Mesenchymal stem cell (in vitro differentiated cells and primary cell): ENCODE measurements at regions not wholly inside any gene's neighbourhood (a gene's known extent, or its start where the extent isn't known, plus 50 kb on each side); places are given as distances from the start of the nearest gene placed in this dataset.

Experiments used
- DNase-seq: peaks from one replicate; pipeline ENCODE4 v3.0.0-alpha.2; 2013
- H2AFZ ChIP-seq: one replicate; pipeline ENCODE4 v1.6.1; 2013; ENCODE audit warnings: low read depth, mild to moderate bottlenecking, control low read depth, inconsistent platforms, low read length, moderate library complexity
- H2AK5ac ChIP-seq: 2 replicates; pipeline ENCODE4 v1.6.1; 2013; ENCODE audit warnings: low read length, moderate library complexity, mild to moderate bottlenecking, inconsistent platforms; ENCODE audit not compliant: severe bottlenecking
- H2BK120ac ChIP-seq: one replicate; pipeline ENCODE4 v1.6.1; 2013; ENCODE audit warnings: low read depth, mild to moderate bottlenecking, inconsistent platforms, low read length, moderate library complexity
- H2BK12ac ChIP-seq, 2 experiments: one replicate each; pipeline ENCODE4 v1.6.1; 2013; ENCODE audit warnings: inconsistent platforms in 2 of 2, low read length in 2 of 2, mild to moderate bottlenecking in 2 of 2, moderate library complexity in 2 of 2, control low read depth in 1 of 2
- H2BK15ac ChIP-seq: one replicate; pipeline ENCODE4 v1.6.1; 2013; ENCODE audit warnings: mild to moderate bottlenecking, low read depth, inconsistent platforms; ENCODE audit not compliant: poor library complexity, severe bottlenecking
- H2BK5ac ChIP-seq: 2 replicates; pipeline ENCODE4 v1.6.1; 2013; ENCODE audit warnings: low read depth, mild to moderate bottlenecking, low read length, control low read depth, inconsistent platforms; ENCODE audit not compliant: poor library complexity, severe bottlenecking
- H3K14ac ChIP-seq, 2 experiments: one replicate each; pipeline ENCODE4 v1.6.1; 2013; ENCODE audit warnings: inconsistent platforms in 2 of 2, low read length in 2 of 2, control low read depth in 1 of 2, mild to moderate bottlenecking in 1 of 2, moderate library complexity in 1 of 2
- H3K18ac ChIP-seq, 2 experiments: one replicate each; pipeline ENCODE4 v1.6.1; 2013; ENCODE audit warnings: inconsistent platforms in 2 of 2, low read length in 2 of 2, control low read depth in 1 of 2, low read depth in 1 of 2, mild to moderate bottlenecking in 1 of 2
- H3K23ac ChIP-seq, 2 experiments: one replicate each; pipeline ENCODE4 v1.6.1; 2013; ENCODE audit warnings: inconsistent platforms in 2 of 2, low read length in 2 of 2, mild to moderate bottlenecking in 2 of 2, moderate library complexity in 2 of 2, control low read depth in 1 of 2
- H3K27ac ChIP-seq: 2 replicates; pipeline ENCODE4 v1.5.1; 2013; ENCODE audit warnings: mild to moderate bottlenecking, moderate library complexity, low read length, control low read depth, inconsistent platforms; ENCODE audit not compliant: poor library complexity, severe bottlenecking
- H3K27me3 ChIP-seq, 2 experiments: 2 replicates each; pipeline versions ENCODE4 v1.6.1 to v1.7.0; 2013; ENCODE audit warnings: low read length in 2 of 2, mild to moderate bottlenecking in 2 of 2, moderate library complexity in 2 of 2, control low read depth in 1 of 2, inconsistent platforms in 1 of 2; ENCODE audit not compliant: control insufficient read depth in 1 of 2, insufficient read depth in 1 of 2
- H3K36me3 ChIP-seq, 2 experiments: 2 replicates each; pipeline versions ENCODE4 v1.6.1 to v1.7.0; 2013; ENCODE audit warnings: low read length in 2 of 2, control low read depth in 1 of 2, inconsistent platforms in 1 of 2, low read depth in 1 of 2, mild to moderate bottlenecking in 1 of 2; ENCODE audit not compliant: insufficient read depth in 2 of 2, control insufficient read depth in 1 of 2
- H3K4ac ChIP-seq, 2 experiments: one replicate each; pipeline ENCODE4 v1.6.1; 2013; ENCODE audit warnings: inconsistent platforms in 2 of 2, low read length in 2 of 2, mild to moderate bottlenecking in 2 of 2, moderate library complexity in 2 of 2, control low read depth in 1 of 2, low read depth in 1 of 2
- H3K4me1 ChIP-seq: 2 replicates; pipeline ENCODE4 v1.6.1; 2013; ENCODE audit warnings: low read depth, low read length, control low read depth; ENCODE audit not compliant: control insufficient read depth, insufficient read depth
- H3K4me2 ChIP-seq: 2 replicates; pipeline ENCODE4 v1.6.1; 2013; ENCODE audit warnings: low read length, mild to moderate bottlenecking, inconsistent platforms; ENCODE audit not compliant: poor library complexity, severe bottlenecking
- H3K4me3 ChIP-seq, 2 experiments: 2 replicates each; pipeline versions ENCODE4 v1.5.1 to v1.7.0; 2013; ENCODE audit warnings: low read length in 2 of 2, mild to moderate bottlenecking in 2 of 2, control low read depth in 1 of 2, low read depth in 1 of 2; ENCODE audit not compliant: insufficient read depth in 1 of 2
- H3K79me1 ChIP-seq: replicated peaks from 2 replicates; pipeline ENCODE4 v1.6.1; 2013; ENCODE audit warnings: mild to moderate bottlenecking, control low read depth, low read length, inconsistent platforms; ENCODE audit not compliant: poor library complexity, severe bottlenecking
- H3K9ac ChIP-seq: 2 replicates; pipeline ENCODE4 v1.7.0; 2013; ENCODE audit warnings: mild to moderate bottlenecking, low read length, moderate library complexity
- H3K9me3 ChIP-seq: 2 replicates; pipeline ENCODE4 v1.7.0; 2013; ENCODE audit warnings: mild to moderate bottlenecking, low read length; ENCODE audit not compliant: control insufficient read depth
- H4K8ac ChIP-seq: one replicate; pipeline ENCODE4 v1.6.1; 2013; ENCODE audit warnings: inconsistent platforms, mild to moderate bottlenecking, low read length, moderate library complexity
- H4K91ac ChIP-seq: one replicate; pipeline ENCODE4 v1.6.1; 2013; ENCODE audit warnings: mild to moderate bottlenecking, low read length, inconsistent platforms
- WGBS: methylation state at CpG from one replicate; pipeline ENCODE4 v1.1.7; 2013; ENCODE audit warnings: mixed read lengths; 5-methylcytosine and 5-hydroxymethylcytosine counted together

GRCh38 chr11:29486301-29486700 is 530.5 kb downstream of the KCNA4 start:
- H3K79me1 ChIP-seq: no peaks in the 10 kb centered on the region
- no peak overlapping the region for H4K91ac ChIP-seq
- H3K27ac ChIP-seq: no peak overlapping the region
- no peaks in the 10 kb centered on the region for H3K9me3 ChIP-seq
- no peak overlapping the region for H3K4ac ChIP-seq
- no peak overlapping the region for H2AK5ac ChIP-seq
- no peak overlapping the region for H2BK15ac ChIP-seq
- H3K23ac ChIP-seq: no peak overlapping the region
- DNase-seq: no peak
- no peak overlapping the region for H3K4me2 ChIP-seq
- H3K4me1 ChIP-seq: peaks cover 1% of the 10 kb centered on the region
- no peaks in the 10 kb centered on the region for H3K27me3 ChIP-seq
- H3K18ac ChIP-seq: no peak overlapping the region
- H2BK12ac ChIP-seq: no peak overlapping the region
- no peak overlapping the region for H3K4me3 ChIP-seq
- H3K14ac ChIP-seq: no peak overlapping the region
- no peak overlapping the region for H2AFZ ChIP-seq
- H3K36me3 ChIP-seq: no peaks in the 10 kb centered on the region
- H3K9ac ChIP-seq: no peak overlapping the region
- no peak overlapping the region for H2BK5ac ChIP-seq
- H4K8ac ChIP-seq: no peak overlapping the region
- no peak overlapping the region for H2BK120ac ChIP-seq

DNA sequence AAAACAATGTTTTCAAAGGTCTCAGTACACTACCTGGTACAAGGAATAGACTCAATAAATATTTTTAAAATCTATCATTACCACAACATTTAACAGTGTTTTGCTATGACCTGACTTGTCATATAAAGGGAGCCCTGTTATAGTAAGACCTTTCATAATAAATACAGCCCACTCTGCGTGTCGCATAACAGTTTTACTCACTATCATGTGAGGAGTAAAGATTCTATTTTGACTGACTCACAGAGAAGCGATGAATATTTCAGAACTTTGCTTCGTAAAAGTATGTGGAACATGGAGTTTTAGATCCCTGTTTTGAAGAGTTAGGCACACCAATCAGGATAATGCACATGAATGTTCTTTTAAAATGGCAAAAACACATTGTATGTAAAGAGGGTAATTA is 531.2 kb downstream of the KCNA4 start:
- Histone ChIP-seq H2BK15ac (no peak overlapping the region), H3K4me3 (no peak overlapping the region), H3K18ac (no peak overlapping the region), H3K79me1 (no peaks in the 10 kb centered on the region), H2BK12ac (no peak overlapping the region), H3K27me3 (no peaks in the 10 kb centered on the region), H3K4me2 (no peak overlapping the region), H3K27ac (no peak overlapping the region), H4K8ac (no peak overlapping the region), H4K91ac (no peak overlapping the region), H2AK5ac (no peak overlapping the region), H3K9me3 (no peaks in the 10 kb centered on the region), H3K23ac (no peak overlapping the region), H2BK5ac (no peak overlapping the region), H2BK120ac (no peak overlapping the region), H3K4ac (no peak overlapping the region), H3K4me1 (peaks cover 1% of the 10 kb centered on the region), H3K9ac (no peak overlapping the region), H3K14ac (no peak overlapping the region), H2AFZ (no peak overlapping the region), H3K36me3 (no peaks in the 10 kb centered on the region)
- DNase-seq: no peak
- 82% methylated on average over 4 of the region's 4 CpGs for WGBS

DNA sequence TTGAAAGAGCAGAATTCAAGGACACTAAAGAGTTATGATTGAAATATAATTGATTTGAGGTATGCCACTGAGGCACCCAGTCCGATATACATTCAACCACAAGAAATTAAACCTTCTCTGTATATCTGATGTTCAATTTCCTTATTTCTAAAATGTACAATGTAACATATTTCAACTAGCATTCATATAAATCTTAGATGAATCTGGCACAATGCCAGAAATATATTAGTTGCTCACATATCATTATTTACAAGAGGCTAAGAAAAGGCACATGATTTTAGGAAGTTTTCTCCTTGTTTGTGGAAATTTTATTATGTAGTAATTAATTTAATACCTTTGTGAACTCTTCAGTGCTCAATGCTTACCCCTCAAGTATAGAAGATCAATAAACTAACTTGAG is 532.3 kb downstream of the KCNA4 start:
- no peaks in the 10 kb centered on the region for H3K9me3 ChIP-seq
- no peaks in the 10 kb centered on the region for H3K36me3 ChIP-seq
- H3K4ac ChIP-seq: no peak overlapping the region
- H2AFZ ChIP-seq: no peak overlapping the region
- H3K79me1 ChIP-seq: no peaks in the 10 kb centered on the region
- H3K4me1 ChIP-seq: peaks cover 1% of the 10 kb centered on the region
- H2BK120ac ChIP-seq: no peak overlapping the region
- no peak overlapping the region for H3K9ac ChIP-seq
- H4K8ac ChIP-seq: no peak overlapping the region
- no peak overlapping the region for H2BK5ac ChIP-seq
- H2BK15ac ChIP-seq: no peak overlapping the region
- no peak overlapping the region for H3K23ac ChIP-seq
- H3K27ac ChIP-seq: no peak overlapping the region
- no peak overlapping the region for H3K4me3 ChIP-seq
- WGBS: no CpG with 5 or more reads among the region's 1 CpG
- H3K27me3 ChIP-seq: no peaks in the 10 kb centered on the region
- H3K18ac ChIP-seq: no peak overlapping the region
- no peak overlapping the region for H3K14ac ChIP-seq
- DNase-seq: no peak
- H4K91ac ChIP-seq: no peak overlapping the region
- no peak overlapping the region for H2AK5ac ChIP-seq
- no peak overlapping the region for H3K4me2 ChIP-seq
- no peak overlapping the region for H2BK12ac ChIP-seq

DNA sequence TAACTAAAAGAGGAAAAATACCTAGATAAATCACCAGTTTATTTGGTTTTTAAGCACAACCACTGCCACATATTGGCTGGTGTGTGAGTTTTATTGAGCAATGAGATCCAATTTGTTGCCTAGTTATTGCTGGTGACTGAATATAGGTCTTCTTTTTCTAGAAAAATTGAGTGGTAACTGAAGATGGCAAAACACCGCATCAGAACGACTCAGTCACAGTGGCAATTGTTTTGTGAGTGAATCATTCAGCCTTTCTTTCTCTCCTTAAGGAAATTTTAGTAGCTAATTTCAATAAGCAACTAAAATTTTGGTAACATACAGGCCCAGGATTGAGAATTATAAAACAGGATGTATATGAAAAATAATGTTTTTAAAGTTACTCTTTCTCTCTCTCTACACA is 533.0 kb downstream of the KCNA4 start:
- no peaks in the 10 kb centered on the region for H3K27me3 ChIP-seq
- H3K18ac ChIP-seq: no peak overlapping the region
- no peaks in the 10 kb centered on the region for H3K36me3 ChIP-seq
- 100% methylated on average over 2 of the region's 2 CpGs for WGBS
- H2BK120ac ChIP-seq: no peak overlapping the region
- H3K4me2 ChIP-seq: no peak overlapping the region
- H2BK5ac ChIP-seq: no peak overlapping the region
- no peak overlapping the region for H2AFZ ChIP-seq
- no peak overlapping the region for H2BK12ac ChIP-seq
- H3K4me3 ChIP-seq: no peak overlapping the region
- no peaks in the 10 kb centered on the region for H3K9me3 ChIP-seq
- no peak overlapping the region for H2AK5ac ChIP-seq
- no peak overlapping the region for H3K14ac ChIP-seq
- no peak overlapping the region for H4K91ac ChIP-seq
- no peak overlapping the region for H3K23ac ChIP-seq
- no peak overlapping the region for H2BK15ac ChIP-seq
- DNase-seq: no peak
- H3K79me1 ChIP-seq: no peaks in the 10 kb centered on the region
- H3K4me1 ChIP-seq: peaks cover 1% of the 10 kb centered on the region
- H3K9ac ChIP-seq: no peak overlapping the region
- no peak overlapping the region for H4K8ac ChIP-seq
- H3K27ac ChIP-seq: no peak overlapping the region
- no peak overlapping the region for H3K4ac ChIP-seq
